Activated naive CD8-positive, alpha-beta T cell treated with anti-CD3 and anti-CD28 coated beads for 36 hours (primary cell): ENCODE measurements at regions not wholly inside any gene's neighbourhood (a gene's known extent, or its start where the extent isn't known, plus 50 kb on each side); places are given as distances from the start of the nearest gene placed in this dataset.
"Not testable (repeated sequence)": the region's sequence is repeated elsewhere in the genome, so short reads cannot be mapped to it uniquely, and the experiment has no call there.

ENCODE experiments used
- DNase-seq: peaks from one replicate; pipeline ENCODE4 v3.0.0; 2021
- H3K27ac Mint-ChIP-seq: one replicate; pipeline ENCODE4 v1.8.0; 2022; ENCODE audit warnings: mild to moderate bottlenecking, moderate library complexity, mixed read lengths
- H3K27me3 Mint-ChIP-seq: one replicate; pipeline ENCODE4 v1.8.0; 2022; ENCODE audit warnings: mild to moderate bottlenecking, mixed read lengths
- H3K36me3 Mint-ChIP-seq: one replicate; pipeline ENCODE4 v1.8.0; 2021; ENCODE audit warnings: mild to moderate bottlenecking, mixed read lengths
- H3K4me1 Mint-ChIP-seq: one replicate; pipeline ENCODE4 v1.8.0; 2021; ENCODE audit warnings: mixed read lengths
- H3K4me3 Mint-ChIP-seq: one replicate; pipeline ENCODE4 v1.8.0; 2022; ENCODE audit warnings: mild to moderate bottlenecking, moderate library complexity, mixed read lengths
- H3K9me3 Mint-ChIP-seq: one replicate; pipeline ENCODE4 v1.8.0; 2022; ENCODE audit warnings: mixed read lengths

- no peak overlapping the region for H3K4me3 Mint-ChIP-seq
These were observed 146.0 kb upstream of the SEM1 start for GRCh38 chr7:96855691-96856090.

GRCh38 chr7:96869538-96869937, 135.8 kb upstream of the DLX6 start:
- Mint-ChIP-seq H3K4me1 (no peaks in the 10 kb centered on the region), H3K4me3 (no peak overlapping the region), H3K27me3 (peaks cover 21% of the 10 kb centered on the region), H3K9me3 (peaks cover 1% of the 10 kb centered on the region), H3K36me3 (no peaks in the 10 kb centered on the region), H3K27ac (no peak overlapping the region)
- no peak for DNase-seq

More at GRCh38 chr7:96855691-96856090, 146.0 kb upstream of the SEM1 start:
- Mint-ChIP-seq H3K27ac (no peak overlapping the region), H3K4me1 (no peaks in the 10 kb centered on the region), H3K36me3 (no peaks in the 10 kb centered on the region), H3K27me3 (peaks cover 35% of the 10 kb centered on the region), H3K9me3 (no peaks in the 10 kb centered on the region)
- DNase-seq = no peak

- peaks cover 17% of the 10 kb centered on the region for H3K27me3 Mint-ChIP-seq
- no peak overlapping the region for H3K27ac Mint-ChIP-seq
- DNase-seq = no peak
- H3K36me3 Mint-ChIP-seq = no peaks in the 10 kb centered on the region
- no peaks in the 10 kb centered on the region for H3K4me1 Mint-ChIP-seq
- H3K4me3 Mint-ChIP-seq = no peak overlapping the region
- no peaks in the 10 kb centered on the region for H3K9me3 Mint-ChIP-seq
These were observed 135.2 kb upstream of the DLX6 start for GRCh38 chr7:96870185-96870584.

- peaks cover 17% of the 10 kb centered on the region for H3K27me3 Mint-ChIP-seq
- H3K4me3 Mint-ChIP-seq = no peak overlapping the region
- no peaks in the 10 kb centered on the region for H3K9me3 Mint-ChIP-seq
- H3K4me1 Mint-ChIP-seq = no peaks in the 10 kb centered on the region
- no peak for DNase-seq
- H3K36me3 Mint-ChIP-seq = no peaks in the 10 kb centered on the region
- H3K27ac Mint-ChIP-seq = no peak overlapping the region
These were observed 134.4 kb upstream of the DLX6 start for GRCh38 chr7:96870934-96871333.

- Mint-ChIP-seq H3K27me3 (peaks cover 7% of the 10 kb centered on the region), H3K9me3 (no peaks in the 10 kb centered on the region), H3K36me3 (no peaks in the 10 kb centered on the region), H3K4me3 (no peak overlapping the region), H3K4me1 (no peaks in the 10 kb centered on the region), H3K27ac (no peak overlapping the region)
- DNase-seq = no peak
These were observed 117.9 kb upstream of the DLX6 start for GRCh38 chr7:96887426-96887825.

GRCh38 chr7:96899108-96899507, 106.2 kb upstream of the DLX6 start:
- Mint-ChIP-seq H3K27me3 (peaks cover 4% of the 10 kb centered on the region), H3K36me3 (no peaks in the 10 kb centered on the region), H3K4me3 (no peak overlapping the region), H3K9me3 (no peaks in the 10 kb centered on the region), H3K4me1 (no peaks in the 10 kb centered on the region), H3K27ac (no peak overlapping the region)
- no peak for DNase-seq

GRCh38 chr7:96901822-96902445, 103.4 kb upstream of the DLX6 start:
- no peak overlapping the region for H3K27ac Mint-ChIP-seq
- no peak overlapping the region for H3K4me3 Mint-ChIP-seq
- no peaks in the 10 kb centered on the region for H3K4me1 Mint-ChIP-seq
- H3K36me3 Mint-ChIP-seq = no peaks in the 10 kb centered on the region
- DNase-seq = no peak
- no peaks in the 10 kb centered on the region for H3K9me3 Mint-ChIP-seq
- peaks cover 16% of the 10 kb centered on the region for H3K27me3 Mint-ChIP-seq

GRCh38 chr7:96903906-96904305, 101.4 kb upstream of the DLX6 start:
- Mint-ChIP-seq H3K27ac (no peak overlapping the region), H3K4me3 (no peak overlapping the region), H3K27me3 (peaks cover 22% of the 10 kb centered on the region), H3K9me3 (no peaks in the 10 kb centered on the region), H3K36me3 (no peaks in the 10 kb centered on the region), H3K4me1 (no peaks in the 10 kb centered on the region)
- no peak for DNase-seq

- Mint-ChIP-seq H3K9me3 (no peaks in the 10 kb centered on the region), H3K4me3 (no peak overlapping the region), H3K27ac (no peak overlapping the region), H3K36me3 (no peaks in the 10 kb centered on the region), H3K4me1 (no peaks in the 10 kb centered on the region), H3K27me3 (peaks cover 18% of the 10 kb centered on the region)
- no peak for DNase-seq
These were observed 94.9 kb upstream of the DLX6 start for GRCh38 chr7:96910486-96910885.

- no peak for DNase-seq
- H3K4me1 Mint-ChIP-seq = no peaks in the 10 kb centered on the region
- no peak overlapping the region for H3K27ac Mint-ChIP-seq
- H3K4me3 Mint-ChIP-seq = no peak overlapping the region
- peaks cover 15% of the 10 kb centered on the region for H3K27me3 Mint-ChIP-seq
- no peaks in the 10 kb centered on the region for H3K9me3 Mint-ChIP-seq
- no peaks in the 10 kb centered on the region for H3K36me3 Mint-ChIP-seq
These were observed 90.3 kb upstream of the DLX6 start for GRCh38 chr7:96915029-96915428.

GRCh38 chr7:96920064-96920463, 85.3 kb upstream of the DLX6 start:
- Mint-ChIP-seq H3K9me3 (no peaks in the 10 kb centered on the region), H3K27ac (no peak overlapping the region), H3K27me3 (peaks cover 49% of the 10 kb centered on the region), H3K4me3 (no peak overlapping the region), H3K4me1 (no peaks in the 10 kb centered on the region), H3K36me3 (no peaks in the 10 kb centered on the region)
- DNase-seq = no peak

- H3K27me3 Mint-ChIP-seq = peaks cover 47% of the 10 kb centered on the region
- no peak overlapping the region for H3K27ac Mint-ChIP-seq
- no peaks in the 10 kb centered on the region for H3K36me3 Mint-ChIP-seq
- H3K4me3 Mint-ChIP-seq = no peak overlapping the region
- no peak for DNase-seq
- H3K9me3 Mint-ChIP-seq = no peaks in the 10 kb centered on the region
- no peaks in the 10 kb centered on the region for H3K4me1 Mint-ChIP-seq
These were observed 84.6 kb upstream of the DLX6 start for GRCh38 chr7:96920713-96921112.

GRCh38 chr7:96921231-96921630, 84.1 kb upstream of the DLX6 start:
- Mint-ChIP-seq H3K4me1 (no peaks in the 10 kb centered on the region), H3K4me3 (no peak overlapping the region), H3K27me3 (peaks cover 47% of the 10 kb centered on the region), H3K27ac (no peak overlapping the region), H3K9me3 (no peaks in the 10 kb centered on the region), H3K36me3 (no peaks in the 10 kb centered on the region)
- DNase-seq = no peak

- Mint-ChIP-seq H3K27ac (no peak overlapping the region), H3K9me3 (no peaks in the 10 kb centered on the region), H3K4me1 (no peaks in the 10 kb centered on the region), H3K27me3 (peaks cover 47% of the 10 kb centered on the region), H3K4me3 (no peak overlapping the region), H3K36me3 (no peaks in the 10 kb centered on the region)
- no peak for DNase-seq
These were observed 83.6 kb upstream of the DLX6 start for GRCh38 chr7:96921771-96922170.

- peaks cover 36% of the 10 kb centered on the region for H3K27me3 Mint-ChIP-seq
- H3K4me1 Mint-ChIP-seq, H3K4me3 Mint-ChIP-seq, H3K36me3 Mint-ChIP-seq, H3K27ac Mint-ChIP-seq, DNase-seq, H3K9me3 Mint-ChIP-seq: not testable (repeated sequence)
These were observed 82.0 kb upstream of the DLX6 start for GRCh38 chr7:96923345-96923744.

GRCh38 chr7:96927131-96927530, 78.2 kb upstream of the DLX6 start:
- H3K27ac Mint-ChIP-seq = no peak overlapping the region

More at GRCh38 chr7:96927131-96927530, 78.2 kb upstream of the DLX6 start:
- no peaks in the 10 kb centered on the region for H3K4me1 Mint-ChIP-seq
- no peaks in the 10 kb centered on the region for H3K9me3 Mint-ChIP-seq
- H3K4me3 Mint-ChIP-seq = no peak overlapping the region
- no peaks in the 10 kb centered on the region for H3K36me3 Mint-ChIP-seq
- DNase-seq = no peak
- H3K27me3 Mint-ChIP-seq = peaks cover 25% of the 10 kb centered on the region
